Neural progenitor cell (in vitro differentiated cells): ENCODE measurements at regions not wholly inside any gene's neighbourhood (a gene's known extent, or its start where the extent isn't known, plus 50 kb on each side); places are given as distances from the start of the nearest gene placed in this dataset.

Source experiments
- DNase-seq: peaks from one replicate; pipeline ENCODE4 v3.0.0-alpha.2; 2016; ENCODE audit warnings: low spot score
- H2AFZ ChIP-seq: fragments of 200-600 bp; sonication (generic); replicated peaks from 2 replicates; pipeline ENCODE4 v1.6.1; 2016; ENCODE audit warnings: antibody characterized with exemption
- H3F3A ChIP-seq: fragments of 200-600 bp; sonication (generic); 2 replicates; pipeline ENCODE4 v1.6.1; 2016; ENCODE audit warnings: antibody characterized with exemption, low read depth
- H3K27ac ChIP-seq: fragments of 200-600 bp; sonication (generic); 2 replicates; pipeline ENCODE4 v1.5.1; 2016; ENCODE audit warnings: mild to moderate bottlenecking
- H3K27me3 ChIP-seq: fragments of 200-600 bp; sonication (generic); 2 replicates; pipeline ENCODE4 v1.6.1; 2016; ENCODE audit warnings: mild to moderate bottlenecking, moderate library complexity
- H3K36me3 ChIP-seq: fragments of 200-600 bp; sonication (generic); 2 replicates; pipeline ENCODE4 v1.5.1; 2016
- H3K4me1 ChIP-seq: fragments of 200-600 bp; sonication (generic); 2 replicates; pipeline ENCODE4 v1.6.1; 2016; ENCODE audit warnings: mixed run types
- H3K4me2 ChIP-seq: fragments of 200-600 bp; sonication (generic); 2 replicates; pipeline ENCODE4 v1.6.1; 2016
- H3K4me3 ChIP-seq: fragments of 200-600 bp; sonication (generic); 2 replicates; pipeline ENCODE4 v1.5.1; 2016
- H3K79me2 ChIP-seq: fragments of 200-600 bp; sonication (generic); 2 replicates; pipeline ENCODE4 v1.6.1; 2016; ENCODE audit warnings: low read depth
- H3K9ac ChIP-seq: fragments of 200-600 bp; sonication (generic); 2 replicates; pipeline ENCODE4 v1.6.1; 2016
- H3K9me3 ChIP-seq: fragments of 200-600 bp; sonication (generic); 2 replicates; pipeline ENCODE4 v1.5.1; 2016; ENCODE audit warnings: low read depth
- H4K20me1 ChIP-seq: fragments of 200-600 bp; sonication (generic); 2 replicates; pipeline ENCODE4 v1.6.1; 2016; ENCODE audit warnings: low read depth
- H3K27ac Mint-ChIP-seq: 3 replicates; pipeline ENCODE4 v1.8.0; 2021; ENCODE audit warnings: mixed read lengths
- H3K27me3 Mint-ChIP-seq: 2 replicates; pipeline ENCODE4 v1.8.0; 2022; ENCODE audit warnings: low read depth, mild to moderate bottlenecking, inconsistent platforms, moderate library complexity, mixed read lengths; ENCODE audit not compliant: insufficient read depth
- H3K36me3 Mint-ChIP-seq: 3 replicates; pipeline ENCODE4 v1.8.0; 2021; ENCODE audit warnings: mixed read lengths
- H3K4me1 Mint-ChIP-seq: 3 replicates; pipeline ENCODE4 v1.8.0; 2021; ENCODE audit warnings: mixed read lengths
- H3K4me3 Mint-ChIP-seq: 3 replicates; pipeline ENCODE4 v1.8.0; 2021; ENCODE audit warnings: mild to moderate bottlenecking, moderate library complexity, mixed read lengths
- H3K9me3 Mint-ChIP-seq: 3 replicates; pipeline ENCODE4 v1.8.0; 2020; ENCODE audit warnings: mixed read lengths
- CTCF ChIP-seq: fragments of 200-600 bp; sonication (generic); IDR thresholded peaks from 2 replicates; pipeline ENCODE4 v1.5.1; 2017; ENCODE audit warnings: antibody characterized with exemption, mild to moderate bottlenecking
- EZH2 ChIP-seq: fragments of 200-600 bp; sonication (generic); IDR thresholded peaks from 2 replicates; pipeline ENCODE4 v1.6.1; 2017; ENCODE audit warnings: antibody characterized with exemption, mild to moderate bottlenecking, moderate library complexity
- EZH2phosphoT487 ChIP-seq: fragments of 200-600 bp; sonication (generic); IDR thresholded peaks from 2 replicates; pipeline ENCODE4 v1.6.1; 2017; ENCODE audit warnings: antibody characterized with exemption

- no peak overlapping the region for H3K27ac ChIP-seq
- Mint-ChIP-seq H3K4me3 (no peak overlapping the region), H3K27ac (peak overlapping the region; percentile 84), H3K27me3 (peaks cover 3% of the 10 kb centered on the region), H3K9me3 (peaks cover 2% of the 10 kb centered on the region), H3K36me3 (no peaks in the 10 kb centered on the region), H3K4me1 (peaks cover 58% of the 10 kb centered on the region)
- H3K79me2 ChIP-seq, result no peaks in the 10 kb centered on the region
- peaks cover 40% of the 10 kb centered on the region for H3K4me1 ChIP-seq
- no peaks in the 10 kb centered on the region for H3K27me3 ChIP-seq
- DNase-seq, result peak; percentile 22
- H3K9ac ChIP-seq, result no peak overlapping the region
- no peaks in the 10 kb centered on the region for H4K20me1 ChIP-seq
- H3K4me3 ChIP-seq, result no peak overlapping the region
- peaks cover 7% of the 10 kb centered on the region for H3F3A ChIP-seq
- H3K36me3 ChIP-seq, result no peaks in the 10 kb centered on the region
- no peak overlapping the region for H2AFZ ChIP-seq
- no peaks in the 10 kb centered on the region for H3K9me3 ChIP-seq
- TF ChIP-seq EZH2phosphoT487, result no peak
- no peak for TF ChIP-seq EZH2
- no peak for TF ChIP-seq CTCF
- H3K4me2 ChIP-seq, result peak overlapping the region; percentile 30
Observed at GRCh38 chr3:177679568-177680471, 482.5 kb upstream of the TBL1XR1 start.

- H3K27me3 Mint-ChIP-seq, result peaks cover 3% of the 10 kb centered on the region
- peaks cover 2% of the 10 kb centered on the region for H3K9me3 Mint-ChIP-seq
- H3K9me3 ChIP-seq, result no peaks in the 10 kb centered on the region
- no peaks in the 10 kb centered on the region for H3K36me3 Mint-ChIP-seq
- no peaks in the 10 kb centered on the region for H3K36me3 ChIP-seq
- H3K4me1 ChIP-seq, result peaks cover 40% of the 10 kb centered on the region
- no peak overlapping the region for H3K4me3 ChIP-seq
- no peak for DNase-seq
- H3K27me3 ChIP-seq, result no peaks in the 10 kb centered on the region
- no peak overlapping the region for H3K4me3 Mint-ChIP-seq
- TF ChIP-seq EZH2phosphoT487 (no peak), EZH2 (no peak), CTCF (no peak)
- peaks cover 7% of the 10 kb centered on the region for H3F3A ChIP-seq
- H3K4me2 ChIP-seq, result no peak overlapping the region
- H4K20me1 ChIP-seq, result no peaks in the 10 kb centered on the region
- H3K27ac Mint-ChIP-seq, result no peak overlapping the region
- H3K9ac ChIP-seq, result no peak overlapping the region
- no peaks in the 10 kb centered on the region for H3K79me2 ChIP-seq
- H3K27ac ChIP-seq, result no peak overlapping the region
- no peak overlapping the region for H2AFZ ChIP-seq
- peaks cover 58% of the 10 kb centered on the region for H3K4me1 Mint-ChIP-seq
Observed at GRCh38 chr3:177680472-177680821, 483.2 kb upstream of the TBL1XR1 start.

GRCh38 chr3:177681156-177681555 is 483.9 kb upstream of the TBL1XR1 start:
- Histone ChIP-seq H3K27ac (no peak overlapping the region), H3K9me3 (no peaks in the 10 kb centered on the region), H3K9ac (no peak overlapping the region), H3K4me2 (no peak overlapping the region), H3K36me3 (no peaks in the 10 kb centered on the region), H3K4me3 (no peak overlapping the region), H2AFZ (no peak overlapping the region), H3K79me2 (no peaks in the 10 kb centered on the region), H3K4me1 (peaks cover 40% of the 10 kb centered on the region), H3F3A (peaks cover 7% of the 10 kb centered on the region), H3K27me3 (no peaks in the 10 kb centered on the region), H4K20me1 (no peaks in the 10 kb centered on the region)
- Mint-ChIP-seq H3K27ac (peak overlapping the region; percentile 0), H3K9me3 (peaks cover 2% of the 10 kb centered on the region), H3K4me3 (no peak overlapping the region), H3K36me3 (no peaks in the 10 kb centered on the region), H3K27me3 (peaks cover 3% of the 10 kb centered on the region), H3K4me1 (peaks cover 56% of the 10 kb centered on the region)
- TF ChIP-seq EZH2phosphoT487, result no peak
- TF ChIP-seq CTCF, result no peak
- TF ChIP-seq EZH2, result no peak
- DNase-seq, result no peak
